D721Med (cell line): ENCODE measurements at regions not wholly inside any gene's neighbourhood (a gene's known extent, or its start where the extent isn't known, plus 50 kb on each side); places are given as distances from the start of the nearest gene placed in this dataset.

Experiments used
- DNase-seq: peaks from one replicate; pipeline ENCODE4 v3.0.0; 2011; ENCODE audit warnings: low spot score; ENCODE audit not compliant: insufficient read length
- FAIRE-seq: peaks from 2 replicates; lab custom pipeline; 2011; peaks lifted over from hg19 to GRCh38; lab: Jason Lieb, UNC
- CTCF ChIP-seq: IDR thresholded peaks from 2 replicates; pipeline ENCODE4 v1.5.1; 2012; ENCODE audit warnings: mild to moderate bottlenecking, control low read depth; ENCODE audit not compliant: insufficient read depth; ENCODE audit errors: missing control alignments

- no peak for DNase-seq
- no peak for TF ChIP-seq CTCF
- no peak for FAIRE-seq
Measured at GRCh38 chr15:96610757-96611156, 280.3 kb downstream of the NR2F2 start.

DNA sequence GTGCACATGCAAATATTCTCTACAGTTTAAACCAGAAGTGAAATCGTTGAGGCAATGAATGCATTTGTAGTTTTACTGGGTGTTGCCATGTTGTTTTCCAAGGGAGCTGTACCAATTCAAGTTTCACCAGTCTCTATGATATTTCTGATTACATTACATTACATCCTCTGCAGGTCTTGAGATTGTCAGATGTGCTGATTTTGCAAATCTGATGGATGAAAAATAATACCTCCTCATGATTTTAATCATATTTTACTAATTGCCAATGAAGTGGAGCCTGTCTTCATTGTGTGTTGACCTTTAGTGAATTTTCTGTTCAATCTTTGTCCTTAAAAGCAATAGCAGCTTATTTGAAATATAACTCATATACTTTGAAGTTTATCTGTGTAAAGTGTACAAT, 282.4 kb downstream of the NR2F2 start:
- DNase-seq (no peak), FAIRE-seq (no peak)
- TF ChIP-seq CTCF = no peak

- DNase-seq (no peak), FAIRE-seq (no peak)
- TF ChIP-seq CTCF = no peak
Measured at GRCh38 chr15:96619174-96619573, 288.7 kb downstream of the NR2F2 start.

- no peak for TF ChIP-seq CTCF
- DNase-seq = no peak
- no peak for FAIRE-seq
Measured at GRCh38 chr15:96622714-96623113, 292.2 kb downstream of the NR2F2 start.

GRCh38 chr15:96625256-96625655, 294.8 kb downstream of the NR2F2 start:
- no peak for FAIRE-seq
- no peak for DNase-seq
- TF ChIP-seq CTCF = no peak

- TF ChIP-seq CTCF = no peak
- DNase-seq = no peak
- no peak for FAIRE-seq
Measured at GRCh38 chr15:96627031-96627568, 296.6 kb downstream of the NR2F2 start.

GRCh38 chr15:96629511-96629910, 299.0 kb downstream of the NR2F2 start:
- TF ChIP-seq CTCF = no peak
- DNase-seq (no peak), FAIRE-seq (no peak)
